Esophagus (tissue), 2 donors: ENCODE measurements at regions not wholly inside any gene's neighbourhood (a gene's known extent, or its start where the extent isn't known, plus 50 kb on each side); places are given as distances from the start of the nearest gene placed in this dataset.

Experiments used
- H3K27ac ChIP-seq, 2 donors: one replicate each; pipeline ENCODE4 v1.5.1; 2013; ENCODE audit warnings: low read depth in 2 of 2, mild to moderate bottlenecking in 2 of 2, inconsistent platforms in 1 of 2, low read length in 1 of 2, moderate library complexity in 1 of 2
- H3K27me3 ChIP-seq, 2 donors: one replicate each; pipeline ENCODE4 v1.6.1; 2013; ENCODE audit warnings: low read length in 2 of 2, control low read depth in 1 of 2, mild to moderate bottlenecking in 1 of 2; ENCODE audit not compliant: insufficient read depth in 2 of 2, control insufficient read depth in 1 of 2
- H3K36me3 ChIP-seq, 2 donors: one replicate each; pipeline ENCODE4 v1.6.1; 2013; ENCODE audit warnings: low read length in 1 of 2; ENCODE audit not compliant: control insufficient read depth in 2 of 2, insufficient read depth in 2 of 2
- H3K4me1 ChIP-seq, 2 donors: one replicate each; pipeline ENCODE4 v1.6.1; 2013; ENCODE audit warnings: low read length in 1 of 2; ENCODE audit not compliant: control insufficient read depth in 2 of 2, insufficient read depth in 2 of 2
- H3K4me3 ChIP-seq, 2 donors: one replicate each; pipeline ENCODE4 v1.5.1; 2013; ENCODE audit warnings: low read length in 2 of 2, mild to moderate bottlenecking in 2 of 2, low read depth in 1 of 2, moderate library complexity in 1 of 2
- H3K9me3 ChIP-seq, 2 donors: one replicate each; pipeline ENCODE4 v1.6.1; 2013; ENCODE audit warnings: mild to moderate bottlenecking in 2 of 2, low read depth in 1 of 2, low read length in 1 of 2, moderate library complexity in 1 of 2; ENCODE audit not compliant: control insufficient read depth in 2 of 2, insufficient read depth in 1 of 2
- WGBS, 2 donors: extraction: QIAGEN DNeasy Blood & Tissue Kit; methylation state at CpG; one replicate each; pipeline ENCODE4 v1.1.7; 2013; 5-methylcytosine and 5-hydroxymethylcytosine counted together
- donor health status: healthy with polysubstance abuse.
- donor health status: Bipolar disorder and iron deficiency.

GRCh38 chr5:158413122-158413680 is 554.3 kb upstream of the CLINT1 start:
- Histone ChIP-seq H3K4me1 (no peaks in the 10 kb centered on the region), H3K36me3 (no peaks in the 10 kb centered on the region), H3K27me3 (no peaks in the 10 kb centered on the region), H3K9me3 (no peaks in the 10 kb centered on the region), H3K27ac (no peak overlapping the region), H3K4me3 (no peak overlapping the region)
- 85 to 86% methylated on average over 4 of the region's 4 CpGs for WGBS, 2 donors

- no peaks in the 10 kb centered on the region for H3K9me3 ChIP-seq
- no peaks in the 10 kb centered on the region for H3K4me1 ChIP-seq
- H3K27me3 ChIP-seq = no peaks in the 10 kb centered on the region
- H3K36me3 ChIP-seq = no peaks in the 10 kb centered on the region
- no peak overlapping the region for H3K4me3 ChIP-seq
- H3K27ac ChIP-seq = no peak overlapping the region
These were observed 552.0 kb upstream of the CLINT1 start for GRCh38 chr5:158410976-158411375.

GRCh38 chr5:158409507-158409906 is 550.6 kb upstream of the CLINT1 start:
- Histone ChIP-seq H3K4me1 (no peaks in the 10 kb centered on the region), H3K9me3 (no peaks in the 10 kb centered on the region), H3K4me3 (no peak overlapping the region), H3K27ac (no peak overlapping the region), H3K27me3 (no peaks in the 10 kb centered on the region), H3K36me3 (no peaks in the 10 kb centered on the region)

GRCh38 chr5:158407824-158408195 is 548.9 kb upstream of the CLINT1 start:
- Histone ChIP-seq H3K27ac (no peak overlapping the region), H3K4me3 (no peak overlapping the region), H3K36me3 (no peaks in the 10 kb centered on the region), H3K9me3 (peaks cover 2 to 3% of the 10 kb centered on the region in 2 donors), H3K4me1 (no peaks in the 10 kb centered on the region), H3K27me3 (no peaks in the 10 kb centered on the region)

GRCh38 chr5:158406884-158407823 is 548.2 kb upstream of the CLINT1 start:
- peaks cover 2 to 3% of the 10 kb centered on the region in 2 donors for H3K9me3 ChIP-seq
- no peaks in the 10 kb centered on the region for H3K36me3 ChIP-seq
- 61 to 72% methylated on average over 4 of the region's 4 CpGs for WGBS, 2 donors
- H3K4me3 ChIP-seq = no peak overlapping the region
- no peak overlapping the region for H3K27ac ChIP-seq
- H3K4me1 ChIP-seq = no peaks in the 10 kb centered on the region
- H3K27me3 ChIP-seq = no peaks in the 10 kb centered on the region

GRCh38 chr5:158398360-158399201 is 539.6 kb upstream of the CLINT1 start:
- Histone ChIP-seq H3K36me3 (no peaks in the 10 kb centered on the region), H3K27me3 (no peaks in the 10 kb centered on the region), H3K4me3 (no peak overlapping the region), H3K27ac (no peak overlapping the region), H3K4me1 (no peaks in the 10 kb centered on the region), H3K9me3 (no peaks in the 10 kb centered on the region)
- 58 to 61% methylated on average over 6 of the region's 6 CpGs for whole genome bisulfite sequencing, 2 donors

- H3K9me3 ChIP-seq = no peaks in the 10 kb centered on the region
- no peaks in the 10 kb centered on the region for H3K36me3 ChIP-seq
- H3K27ac ChIP-seq = no peak overlapping the region
- H3K27me3 ChIP-seq = no peaks in the 10 kb centered on the region
- 85 to 86% methylated on average over 6 of the region's 6 CpGs for WGBS, 2 donors
- H3K4me3 ChIP-seq = no peak overlapping the region
- no peaks in the 10 kb centered on the region for H3K4me1 ChIP-seq
These were observed 538.3 kb upstream of the CLINT1 start for GRCh38 chr5:158397278-158397677.

GRCh38 chr5:158394102-158394501 is 535.2 kb upstream of the CLINT1 start:
- Histone ChIP-seq H3K27ac (no peak overlapping the region), H3K27me3 (no peaks in the 10 kb centered on the region), H3K9me3 (no peaks in the 10 kb centered on the region), H3K4me3 (no peak overlapping the region), H3K36me3 (no peaks in the 10 kb centered on the region), H3K4me1 (no peaks in the 10 kb centered on the region)

GRCh38 chr5:158393457-158393856 is 534.5 kb upstream of the CLINT1 start:
- Histone ChIP-seq H3K36me3 (no peaks in the 10 kb centered on the region), H3K27me3 (no peaks in the 10 kb centered on the region), H3K4me3 (no peak overlapping the region), H3K27ac (no peak overlapping the region), H3K9me3 (no peaks in the 10 kb centered on the region), H3K4me1 (no peaks in the 10 kb centered on the region)
- 69 to 80% methylated on average over 3 of the region's 3 CpGs for WGBS, 2 donors
